Stimulated activated CD4-positive, alpha-beta T cell treated with anti-CD3 and anti-CD28 coated beads, Interleukin-15, amount 100 ng/mL, for 24 hours (primary cell): ENCODE measurements at regions not wholly inside any gene's neighbourhood (a gene's known extent, or its start where the extent isn't known, plus 50 kb on each side); places are given as distances from the start of the nearest gene placed in this dataset.

Source experiments
- DNase-seq: peaks from one replicate; pipeline ENCODE4 v3.0.0-alpha.2; 2020

- no peak for DNase-seq
These were observed 57.2 kb upstream of the ACVR1 start for GRCh38 chr2:157933160-157933920.

DNA sequence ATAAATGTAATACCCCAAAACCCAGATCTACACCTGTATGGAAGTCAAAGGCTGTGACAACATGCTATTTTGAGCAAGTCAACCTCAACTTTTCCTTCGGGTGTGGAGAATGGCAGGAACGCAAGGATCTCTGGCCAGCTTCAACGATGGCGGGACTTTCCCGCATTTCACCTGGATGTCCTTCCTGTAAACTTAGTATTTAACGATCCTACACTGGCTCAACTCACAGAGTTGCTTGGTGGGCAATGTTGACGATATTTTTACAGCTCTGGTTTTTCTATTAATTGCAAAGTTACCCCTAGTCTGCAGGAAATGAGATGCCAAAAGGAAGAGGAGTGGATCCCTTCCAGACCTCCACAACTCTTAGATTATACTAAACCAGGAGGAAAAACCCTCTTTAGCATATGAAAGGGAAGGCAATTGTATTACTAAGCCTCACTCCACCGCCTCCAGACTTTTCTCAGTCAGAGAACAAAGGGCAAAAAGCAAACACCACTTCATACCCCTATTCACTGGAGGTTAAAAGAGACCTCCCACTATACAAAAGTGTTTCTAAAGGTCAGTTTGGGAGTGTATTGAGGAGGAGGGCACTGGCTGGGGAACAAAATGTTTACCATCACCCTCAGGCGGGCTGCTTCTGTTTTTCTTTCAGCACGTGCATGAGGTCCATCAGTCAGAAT lies 56.5 kb upstream of the ACVR1 start:
- DNase-seq = no peak

DNA sequence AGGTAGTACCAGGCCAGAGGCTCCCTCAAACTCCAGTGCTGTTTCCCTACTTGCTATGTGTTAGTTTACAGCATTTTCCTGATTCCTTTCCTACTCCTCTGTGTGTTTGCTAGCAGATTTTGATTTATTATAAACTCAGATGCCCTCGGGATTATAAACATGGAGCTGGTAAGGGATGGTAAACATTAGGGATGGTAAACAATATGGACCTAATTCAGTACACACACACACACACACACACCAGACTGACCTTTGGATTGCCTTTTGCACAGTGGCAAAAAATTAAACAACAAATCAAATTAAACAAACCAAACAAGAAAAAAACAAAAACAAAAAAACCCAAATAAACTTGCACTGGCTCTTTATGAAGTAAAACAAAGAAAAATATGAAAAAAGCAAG lies 55.4 kb upstream of the ACVR1 start:
- DNase-seq = no peak

GRCh38 chr2:157930728-157931127 lies 54.6 kb upstream of the ACVR1 start:
- no peak for DNase-seq

DNA sequence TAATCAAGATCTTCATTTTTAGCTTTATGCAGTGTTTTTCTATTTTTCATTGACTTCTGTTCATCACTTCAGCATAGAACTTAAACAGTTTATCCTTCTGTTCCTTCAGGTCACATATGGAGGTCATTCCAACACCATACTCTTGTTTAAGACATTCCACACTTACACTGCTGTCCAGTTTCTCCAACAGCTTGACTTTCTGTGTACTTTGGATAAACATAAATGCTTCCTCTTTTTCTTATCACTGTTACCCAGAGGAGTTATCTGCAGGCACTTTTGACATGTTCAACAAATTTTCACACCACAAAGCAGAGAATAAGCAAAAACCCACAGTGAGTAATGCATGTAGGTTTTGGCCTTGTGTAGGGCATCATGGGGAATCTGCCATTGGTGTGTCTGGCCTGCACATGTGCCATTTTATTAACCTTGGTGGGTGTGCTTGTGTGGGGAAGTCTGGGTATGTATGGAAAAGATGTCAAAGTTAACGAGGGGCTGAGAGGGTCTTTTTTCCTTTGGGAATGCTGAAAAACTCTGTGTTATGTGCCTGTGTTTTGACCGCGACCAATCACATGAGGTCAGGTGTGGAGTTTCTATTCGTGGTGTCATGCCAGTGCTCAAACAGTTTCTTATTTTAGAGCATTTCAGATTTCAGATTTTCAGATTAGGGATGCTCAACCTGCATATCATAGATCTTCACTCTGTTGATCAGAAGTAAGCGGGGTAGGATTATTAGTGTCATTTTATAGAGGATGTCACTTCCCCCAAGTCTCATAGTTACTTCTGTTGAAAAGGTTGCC lies 53.9 kb upstream of the ACVR1 start:
- no peak for DNase-seq

DNA sequence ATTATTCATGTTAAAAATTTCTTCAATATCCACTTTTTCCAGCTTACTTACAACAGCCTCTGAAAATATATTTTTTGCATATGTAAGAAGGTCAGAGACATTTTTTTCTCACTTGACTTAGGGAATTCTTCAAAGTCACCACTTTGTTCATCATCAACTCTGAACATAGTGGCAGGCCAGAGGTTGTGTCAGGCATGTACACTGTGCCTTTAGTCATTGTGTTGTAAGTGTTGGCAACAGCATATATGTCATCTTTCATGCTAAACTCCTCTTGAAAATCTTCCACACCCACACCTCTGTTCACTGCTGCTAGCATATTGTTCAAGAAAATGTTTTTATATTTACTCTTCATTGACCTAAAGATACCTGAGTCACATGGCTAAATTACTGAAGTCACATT lies 52.2 kb upstream of the ACVR1 start:
- DNase-seq = no peak

- DNase-seq = no peak
These were observed 51.0 kb upstream of the ACVR1 start for GRCh38 chr2:157927155-157927554.
